ENCODE measurements at regions not wholly inside any gene's neighbourhood (a gene's known extent, or its start where the extent isn't known, plus 50 kb on each side); places are given as distances from the start of the nearest gene placed in this dataset.

GRCh38 chr15:36075333-36075732, 504.1 kb upstream of the CDIN1 start:
- ChIA-PET POLR2A (no interaction called here), CTCF (ENCODE audit: low intra/inter-chr PET ratio, low total read pairs) (no interaction called here)
- no peak overlapping the region for H3K9ac ChIP-seq (ENCODE audit: insufficient read depth, low read depth, low read length)
- no peaks in the 10 kb centered on the region; the same call in 1 of the 2 replicates for H3K9me3 ChIP-seq (ENCODE audit: low read length)
- no peak overlapping the region for H2AFZ ChIP-seq (ENCODE audit: low read length)
- no peaks in the 10 kb centered on the region for H3K36me3 ChIP-seq (replicated peaks in 1 of 2; ENCODE audit: control insufficient read depth in 1 of 2, insufficient read depth in 2 of 2, low read length in 2 of 2)
- no TSS peak for BruUV-seq (replicated peaks)
- H3K4me3 ChIP-seq (replicated peaks in 1 of 3; ENCODE audit: insufficient read depth in 1 of 3, low read depth in 2 of 3, low read length in 3 of 3), result no peak overlapping the region
- H3K27ac ChIP-seq (ENCODE audit: extremely low read length, insufficient read depth, low read length), result no peak overlapping the region
- H3K4me2 ChIP-seq (ENCODE audit: low read depth, low read length), result no peak overlapping the region
- DNase-seq (ENCODE audit: low spot score), result no peak
- in situ Hi-C loops (cut with HindIII; ENCODE audit: extremely low pct_ligation_motif_present, low pct_unique_long_range_greater_than_20kb) (no loop called here), intact Hi-C loops (cut with micrococcal nuclease; ENCODE audit: unreplicated experiment) (no loop called here)
- FAIRE-seq, result no peak
- no peaks in the 10 kb centered on the region for H3K4me1 ChIP-seq (ENCODE audit: insufficient read depth, low read length)
- no peak for ATAC-seq
- H3K79me2 ChIP-seq (ENCODE audit: insufficient read depth, low read length), result no peaks in the 10 kb centered on the region
- no peaks in the 10 kb centered on the region for H4K20me1 ChIP-seq (ENCODE audit: insufficient read depth, low read length)
- TF ChIP-seq BORCS8-MEF2B (CRISPR knock-in tag; IDR thresholded peaks at IDR 0.05) (no peak), AKAP8 (CRISPR knock-in tag; IDR thresholded peaks at IDR 0.05) (no peak), ZFP36 (IDR thresholded peaks at IDR 0.05; ENCODE audit: borderline replicate concordance, low read depth, low read length, partially characterized antibody) (no peak), ZNF431 (CRISPR knock-in tag; IDR thresholded peaks at IDR 0.05; ENCODE audit: borderline replicate concordance, low read depth) (no peak), ZNF788 (CRISPR knock-in tag; IDR thresholded peaks at IDR 0.05; ENCODE audit: borderline replicate concordance) (no peak), SOX13 (IDR thresholded peaks at IDR 0.05) (no peak), SOX13 (CRISPR knock-in tag; conservative IDR thresholded peaks at IDR 0.05 in 1 of 2, IDR thresholded peaks at IDR 0.05 in 1 of 2) (no peak), ATF7 (IDR thresholded peaks at IDR 0.05) (no peak), ATF7 (CRISPR knock-in tag; IDR thresholded peaks at IDR 0.05) (no peak), ZNF749 (CRISPR knock-in tag; IDR thresholded peaks at IDR 0.05; ENCODE audit: borderline replicate concordance) (no peak), KMT2B (CRISPR knock-in tag; IDR thresholded peaks at IDR 0.05) (no peak), EHMT2 (IDR thresholded peaks at IDR 0.05; ENCODE audit: borderline replicate concordance, low read depth, low read length) (no peak), ZNF691 (CRISPR knock-in tag; IDR thresholded peaks at IDR 0.05; ENCODE audit: borderline replicate concordance, low read depth) (no peak)
- no peaks in the 10 kb centered on the region for H3K27me3 ChIP-seq (ENCODE audit: control insufficient read depth in 1 of 2, insufficient read depth in 2 of 2, low read length in 2 of 2)

All from HepG2 (cell line).